HG02623 (cell line): ENCODE measurements at regions not wholly inside any gene's neighbourhood (a gene's known extent, or its start where the extent isn't known, plus 50 kb on each side); places are given as distances from the start of the nearest gene placed in this dataset.

Experiments used
- ATAC-seq: cut with Tn5 transposase; IDR thresholded peaks from one replicate; pipeline ENCODE4 v1.9.1; 2021; ENCODE audit warnings: moderate library complexity; ENCODE audit not compliant: unreplicated experiment

DNA sequence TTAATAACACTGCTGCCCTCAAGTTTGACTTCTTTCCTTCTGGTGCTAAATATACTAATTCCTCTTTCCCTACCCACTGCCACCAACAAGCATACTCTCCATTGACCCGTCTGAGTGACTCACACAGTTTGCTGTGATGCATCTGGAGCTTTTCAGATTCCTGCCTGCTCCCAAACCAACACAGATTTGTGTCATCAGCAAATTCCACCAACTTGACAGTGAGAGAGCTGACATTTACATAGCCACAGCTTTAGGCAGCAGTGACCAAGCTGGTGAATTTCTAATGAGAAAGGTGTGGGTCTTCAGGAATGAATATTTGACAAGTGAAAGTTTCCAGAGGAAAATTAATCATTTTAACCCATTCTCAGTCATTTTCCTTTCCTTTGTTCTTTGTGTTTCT, 96.5 kb upstream of the PRICKLE2 start:
- no peak for ATAC-seq

- no peak for ATAC-seq
Measured at GRCh38 chr3:64319391-64319790, 94.1 kb upstream of the PRICKLE2 start.

- no peak for ATAC-seq
Measured at GRCh38 chr3:64318668-64319271, 93.5 kb upstream of the PRICKLE2 start.

DNA sequence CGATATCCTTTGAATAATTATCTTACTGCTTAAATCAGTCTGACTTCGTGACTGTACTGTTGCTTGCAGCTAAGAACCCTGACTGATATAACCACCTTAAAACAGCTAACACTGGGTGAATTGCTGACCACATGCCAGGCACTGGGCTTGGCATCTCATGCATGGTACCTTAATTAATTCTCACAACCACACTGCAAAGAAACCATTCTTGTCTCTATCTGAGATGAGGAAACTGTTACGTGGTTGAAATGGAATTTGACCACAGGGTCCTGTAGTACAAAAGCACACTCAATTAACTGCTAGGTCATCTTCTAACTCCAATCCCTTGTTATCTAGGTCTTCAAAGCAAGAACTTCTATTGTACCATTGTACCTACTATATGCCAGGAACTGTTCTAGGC, 92.7 kb upstream of the PRICKLE2 start:
- ATAC-seq, result no peak

- no peak for ATAC-seq
Measured at GRCh38 chr3:64316971-64317370, 91.7 kb upstream of the PRICKLE2 start.

- ATAC-seq, result no peak
Measured at GRCh38 chr3:64311424-64312061, 86.3 kb upstream of the PRICKLE2 start.

DNA sequence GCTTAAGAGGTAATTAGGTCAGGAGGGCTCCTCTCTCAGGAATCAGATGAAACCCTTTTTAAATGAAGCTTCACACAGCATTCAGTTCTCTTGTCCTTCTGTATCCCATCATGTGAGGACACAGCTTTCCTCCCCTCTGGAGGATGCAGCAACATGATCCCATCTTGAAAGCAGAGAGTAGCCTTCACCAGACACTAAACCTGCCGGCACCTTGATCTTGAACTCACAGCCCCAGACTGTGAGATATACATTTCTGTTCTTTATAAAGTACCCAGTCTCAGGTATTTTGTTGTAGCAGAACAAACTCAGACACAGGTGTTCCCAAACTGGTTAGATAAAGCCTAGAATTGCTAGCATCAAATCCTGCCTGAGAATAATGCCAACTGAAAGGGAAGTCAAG, 83.7 kb upstream of the PRICKLE2 start:
- no peak for ATAC-seq

DNA sequence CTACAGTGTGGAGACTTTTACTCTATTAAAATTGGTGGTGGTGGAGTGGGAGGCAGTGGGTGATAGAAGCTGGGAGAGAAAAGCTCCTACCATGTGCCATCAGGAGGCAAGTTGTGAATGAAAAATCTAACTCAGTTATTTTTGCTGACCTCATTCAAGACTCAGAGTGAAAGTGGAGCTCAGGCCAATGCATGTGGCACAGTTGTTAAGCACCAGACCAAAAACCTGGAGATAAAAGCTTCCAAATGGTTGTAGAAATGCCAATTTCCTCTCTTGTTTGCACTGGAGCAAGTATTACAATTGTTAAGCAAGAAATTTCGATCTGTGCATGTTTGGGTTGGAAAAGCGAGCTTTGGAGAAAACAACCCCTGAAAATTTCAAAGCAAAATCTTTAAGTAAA, 81.5 kb upstream of the PRICKLE2 start:
- no peak for ATAC-seq

- ATAC-seq, result no peak
Measured at GRCh38 chr3:64305731-64306130, 80.5 kb upstream of the PRICKLE2 start.

DNA sequence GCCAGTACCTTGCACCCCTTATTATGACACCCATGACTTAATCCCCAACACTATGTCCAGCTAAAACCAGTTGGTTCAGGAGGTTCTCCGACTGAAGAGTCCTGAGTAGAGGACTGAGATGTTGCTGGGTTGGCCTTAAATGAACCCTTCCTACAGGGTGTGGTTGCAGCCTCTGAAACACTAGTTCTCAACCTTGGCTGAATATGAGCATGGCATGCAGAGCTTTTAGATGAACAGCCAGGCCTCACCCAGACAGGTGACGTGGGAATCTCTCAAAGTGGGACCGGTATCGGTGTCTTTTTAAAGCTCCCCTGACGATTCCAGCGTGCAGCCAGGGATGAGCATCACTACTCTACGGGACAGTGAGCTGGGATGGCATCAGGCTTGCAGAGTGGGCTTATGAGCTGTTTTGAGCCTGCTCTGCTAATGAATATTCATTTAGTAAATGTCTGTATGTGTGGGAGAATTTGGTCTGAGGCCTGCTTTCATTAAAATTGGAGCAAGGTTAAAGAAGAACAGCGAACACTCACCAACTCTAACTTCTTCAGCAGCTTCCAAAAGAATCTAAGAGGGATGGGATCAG, 79.7 kb upstream of the PRICKLE2 start:
- no peak for ATAC-seq

- ATAC-seq, result no peak
Measured at GRCh38 chr3:64303881-64304280, 78.6 kb upstream of the PRICKLE2 start.

DNA sequence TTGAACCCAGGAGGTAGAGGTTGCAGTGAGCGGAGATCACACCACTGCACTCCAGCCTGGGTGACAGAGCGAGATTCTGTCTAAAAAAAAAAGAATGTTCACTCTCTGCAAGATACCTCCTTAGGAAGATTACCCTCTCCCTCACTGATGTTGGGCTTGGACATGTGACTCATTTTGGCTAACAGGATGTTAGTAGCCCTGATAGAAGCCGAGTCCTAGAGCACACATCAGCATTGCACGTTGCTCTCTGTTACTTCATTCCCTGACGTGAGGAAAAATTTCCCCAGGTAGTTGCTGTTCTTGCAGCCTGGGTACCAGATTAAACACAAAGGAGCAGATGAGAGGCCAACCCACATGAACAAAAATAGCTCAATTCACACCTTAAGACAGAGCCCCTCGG, 78.1 kb upstream of the PRICKLE2 start:
- no peak for ATAC-seq

DNA sequence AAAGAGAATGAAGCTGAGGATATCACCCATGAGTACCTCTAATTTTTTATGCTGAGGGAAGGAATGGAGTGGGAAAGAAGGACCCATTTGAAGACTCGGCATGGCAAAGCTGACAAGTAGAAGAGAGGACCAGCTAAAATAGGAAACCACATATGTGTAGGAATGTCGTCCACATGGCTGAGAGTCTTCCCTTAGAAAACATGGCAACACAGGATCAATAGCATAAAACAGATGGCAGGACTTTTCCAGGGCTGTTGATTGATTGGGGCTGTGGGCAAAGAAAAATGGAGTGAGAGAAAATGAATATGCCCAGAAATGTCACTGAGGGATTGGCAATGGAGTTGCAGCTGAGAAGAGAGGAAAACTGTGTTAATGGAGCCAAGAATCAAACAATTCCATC, 76.2 kb upstream of the PRICKLE2 start:
- no peak for ATAC-seq

DNA sequence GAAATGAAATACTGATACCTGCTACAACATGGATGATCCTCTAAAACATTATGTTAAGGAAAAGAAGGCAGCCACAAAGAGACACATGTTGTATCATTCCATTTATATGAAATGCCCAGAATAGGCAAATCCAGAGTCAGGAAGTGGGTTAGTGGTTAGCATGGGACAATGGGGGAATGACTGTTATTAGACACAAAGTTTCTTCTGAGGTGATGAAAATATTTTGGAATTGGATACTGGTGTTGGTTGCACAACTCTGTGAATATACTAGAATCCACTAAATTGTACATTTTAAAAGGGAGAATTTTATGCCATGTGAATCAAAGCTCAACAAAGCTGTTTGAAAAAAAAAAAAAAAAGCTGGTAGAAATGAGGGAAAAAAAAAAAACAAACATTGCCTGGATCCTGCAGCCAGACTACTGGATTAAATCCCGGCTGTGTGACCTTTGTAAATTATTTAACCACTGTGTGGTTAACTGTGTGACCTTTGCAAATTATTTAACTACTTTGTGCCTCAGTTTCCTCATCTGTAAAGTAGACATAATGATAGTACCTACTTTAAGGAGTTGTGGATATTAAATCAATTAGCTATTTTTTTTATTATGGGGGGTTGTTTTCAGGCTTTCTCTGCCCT, 75.6 kb upstream of the PRICKLE2 start:
- no peak for ATAC-seq

GRCh38 chr3:64299206-64299605, 73.9 kb upstream of the PRICKLE2 start:
- ATAC-seq, result no peak

DNA sequence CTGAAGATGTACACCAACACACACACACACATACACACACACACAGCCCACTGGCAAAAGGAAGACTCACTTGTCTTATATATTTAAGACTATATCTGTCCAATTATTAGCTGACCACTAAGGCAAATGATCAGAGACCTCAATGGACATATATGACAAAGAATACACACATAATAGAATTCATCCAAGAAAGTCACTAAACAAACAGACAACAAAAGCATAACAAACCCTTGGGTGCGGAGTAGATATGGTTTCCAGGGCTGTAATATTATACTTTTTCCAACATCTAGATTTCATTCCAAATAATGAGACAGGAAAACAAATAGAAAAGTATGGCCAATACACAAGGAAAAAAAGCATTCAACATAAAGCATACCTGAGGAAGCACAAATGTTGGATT, 72.3 kb upstream of the PRICKLE2 start:
- no peak for ATAC-seq

- ATAC-seq, result no peak
Measured at GRCh38 chr3:64295594-64295993, 70.3 kb upstream of the PRICKLE2 start.

DNA sequence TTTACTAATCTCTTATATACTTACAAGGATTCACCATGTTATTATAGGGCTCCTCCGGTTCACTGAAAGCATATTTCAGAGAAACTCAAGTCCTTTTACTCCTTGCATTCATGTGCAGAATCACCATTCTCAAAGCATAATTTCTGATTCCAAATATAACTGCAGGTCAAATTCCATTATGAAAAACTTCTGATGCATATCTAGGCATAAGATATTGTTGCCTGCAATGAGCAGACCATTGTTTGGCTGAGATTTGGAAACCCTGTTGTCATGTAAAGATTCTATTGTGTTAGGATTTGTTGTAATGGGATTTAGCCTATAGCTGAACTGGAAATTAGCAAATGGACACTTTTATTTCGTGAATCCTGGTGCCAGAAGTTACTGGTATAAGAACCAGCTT, 69.5 kb upstream of the PRICKLE2 start:
- no peak for ATAC-seq

DNA sequence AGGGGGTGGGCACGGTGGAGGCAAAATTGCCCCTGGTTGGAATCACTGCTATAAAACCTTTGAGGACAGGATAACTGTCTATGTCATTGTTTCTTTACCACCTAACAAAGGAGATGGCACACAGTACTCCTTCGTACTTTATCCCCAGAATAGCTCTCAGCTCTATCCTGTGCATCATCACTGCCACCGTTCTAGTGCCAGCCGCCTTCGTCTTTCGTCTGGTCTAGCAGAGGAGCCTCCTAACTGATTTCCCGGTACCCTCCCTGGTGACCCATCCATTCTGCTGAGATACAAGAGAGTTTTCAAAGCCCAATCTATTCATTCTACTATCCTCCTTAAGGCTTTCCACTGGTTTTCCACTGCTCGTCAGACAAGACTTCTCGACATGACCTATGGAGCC, 67.9 kb upstream of the PRICKLE2 start:
- ATAC-seq, result no peak

GRCh38 chr3:64291956-64292355, 66.7 kb upstream of the PRICKLE2 start:
- no peak for ATAC-seq

- no peak for ATAC-seq
Measured at GRCh38 chr3:64291345-64291744, 66.1 kb upstream of the PRICKLE2 start.

DNA sequence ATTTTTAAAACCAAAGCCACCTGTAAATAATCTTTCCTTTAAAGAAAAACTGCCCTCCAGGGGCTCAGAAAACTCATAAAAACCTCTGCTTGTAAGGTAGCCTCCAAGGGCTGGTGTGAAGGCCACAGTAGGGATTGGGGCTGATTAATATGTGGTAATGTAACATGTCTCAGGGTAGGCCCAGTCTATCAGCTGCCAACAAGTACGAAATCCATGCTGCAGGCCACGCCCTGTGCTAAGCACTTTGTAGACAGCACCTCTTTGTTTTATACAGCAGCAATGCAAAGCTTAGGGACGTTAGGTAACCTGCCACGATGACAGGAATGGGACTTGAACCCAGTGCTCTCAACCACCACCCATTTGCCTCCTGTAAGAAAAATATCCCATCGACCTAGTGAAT, 65.6 kb upstream of the PRICKLE2 start:
- no peak for ATAC-seq
